ENCODE measurements at regions not wholly inside any gene's neighbourhood (a gene's known extent, or its start where the extent isn't known, plus 50 kb on each side); places are given as distances from the start of the nearest gene placed in this dataset.

- TF ChIP-seq POLR2A (IDR thresholded peaks at IDR 0.05) (no peak), CTCF (IDR thresholded peaks at IDR 0.05) (no peak)
Measured at GRCh38 chr10:84038035-84038434, 101.3 kb upstream of the GHITM start.
